GM12878 (cell line): ENCODE measurements at regions not wholly inside any gene's neighbourhood (a gene's known extent, or its start where the extent isn't known, plus 50 kb on each side); places are given as distances from the start of the nearest gene placed in this dataset.
A peak's percentile ranks its signal among the peaks of the same experiment; 100 is the strongest.

Experiments used
- ATAC-seq: fragments of 200-7000 bp; cut with Tn5 transposase; 3 replicates; pipeline ENCODE4 v1.9.1; 2020; ENCODE audit warnings: mild to moderate bottlenecking, moderate library complexity
- BruUV-seq: library from RNA; stranded (reverse); fragments of 400-500 nt; replicated peaks from 2 replicates; lab custom pipeline; 2021; lab: Mats Ljungman, UMichigan
- CTCF ChIA-PET: fragments of 300-600 bp; sonication (Branson Sonifier 250); formaldehyde crosslinking; extraction: SDS; loops from one replicate; lab custom pipeline; 2021; ENCODE audit warnings: inconsistent platforms; lab: Yijun Ruan, JAX
- POLR2A ChIA-PET: fragments of 350-600 bp; formaldehyde crosslinking; extraction: SDS; loops from one replicate; lab custom pipeline; 2021; ENCODE audit warnings: inconsistent platforms; lab: Charles Lee
- RAD21 ChIA-PET: fragments of 300-600 bp; sonication (Branson Sonifier 250); formaldehyde crosslinking; loops from one replicate; lab custom pipeline; 2023; ENCODE audit warnings: antibody characterized with exemption; ENCODE audit not compliant: unreplicated experiment; lab: Charles Lee
- SMC1A ChIA-PET: fragments of 300-600 bp; sonication (Branson Sonifier 250); formaldehyde crosslinking; loops from one replicate; lab custom pipeline; 2023; ENCODE audit not compliant: unreplicated experiment, uncharacterized antibody; lab: Charles Lee
- DNase-seq: peaks from one replicate; pipeline ENCODE4 v3.0.0-alpha.2; 2011; ENCODE audit warnings: low read depth, low spot score
- FAIRE-seq: peaks from 3 replicates; lab custom pipeline; 2011; peaks lifted over from hg19 to GRCh38; lab: Jason Lieb, UNC
- H2AFZ ChIP-seq: 2 replicates; pipeline ENCODE4 v1.6.0; 2011; ENCODE audit warnings: low read depth, low read length, control low read depth; ENCODE audit not compliant: control insufficient read depth
- H3K27ac ChIP-seq: 2 replicates; pipeline ENCODE4 v1.5.1; 2011; ENCODE audit warnings: control low read depth; ENCODE audit not compliant: control insufficient read depth, insufficient read depth
- H3K27me3 ChIP-seq, 2 experiments: replicated peaks in 1 of 2; 2 replicates each; pipeline versions ENCODE4 v1.6.0 to v1.6.1; 2011; ENCODE audit warnings: low read length in 1 of 2; ENCODE audit not compliant: control insufficient read depth in 2 of 2, insufficient read depth in 2 of 2
- H3K36me3 ChIP-seq, 2 experiments: 2 replicates each; pipeline ENCODE4 v1.5.1; 2011; ENCODE audit warnings: low read length in 1 of 2; ENCODE audit not compliant: control insufficient read depth in 2 of 2, insufficient read depth in 2 of 2
- H3K4me1 ChIP-seq: 2 replicates; pipeline ENCODE4 v1.6.1; 2011; ENCODE audit warnings: mild to moderate bottlenecking, low read length, moderate library complexity, mixed read lengths; ENCODE audit not compliant: control insufficient read depth, insufficient read depth
- H3K4me2 ChIP-seq: 2 replicates; pipeline ENCODE4 v1.6.0; 2011; ENCODE audit warnings: control low read depth; ENCODE audit not compliant: control insufficient read depth, insufficient read depth
- H3K4me3 ChIP-seq: fragments of 200-600 bp; sonication (generic); 2 replicates; pipeline ENCODE4 v1.5.1; 2016
- H3K79me2 ChIP-seq: 2 replicates; pipeline ENCODE4 v1.6.0; 2011; ENCODE audit warnings: low read length; ENCODE audit not compliant: control insufficient read depth, insufficient read depth
- H3K9ac ChIP-seq: 2 replicates; pipeline ENCODE4 v1.8.0; 2011; ENCODE audit warnings: low read length, control low read depth, mixed read lengths; ENCODE audit not compliant: control insufficient read depth, insufficient read depth
- H3K9me3 ChIP-seq: replicated peaks from 3 replicates; pipeline ENCODE4 v1.5.1; 2011; ENCODE audit warnings: mild to moderate bottlenecking, low read length; ENCODE audit not compliant: control insufficient read depth, insufficient read depth
- H4K20me1 ChIP-seq: 2 replicates; pipeline ENCODE4 v1.6.0; 2011; ENCODE audit not compliant: control insufficient read depth, insufficient read depth
- CBFB ChIP-seq: IDR thresholded peaks from 2 replicates; pipeline ENCODE4 v1.6.1; 2016; ENCODE audit warnings: antibody characterized with exemption, low read depth
- FOXM1 ChIP-seq: IDR thresholded peaks from 2 replicates; pipeline ENCODE4 v1.6.1; 2012; ENCODE audit warnings: low read depth, mild to moderate bottlenecking, inconsistent platforms, low read length, moderate library complexity
- GABPA ChIP-seq: IDR thresholded peaks from 2 replicates; pipeline ENCODE4 v1.6.1; 2014; ENCODE audit warnings: antibody characterized with exemption, low read depth, mild to moderate bottlenecking, inconsistent platforms
- KAT2A ChIP-seq: conservative IDR thresholded peaks from 2 replicates; pipeline ENCODE4 v1.6.1; 2011; ENCODE audit warnings: low read depth, low read length; ENCODE audit not compliant: control insufficient read depth
- MTA3 ChIP-seq: IDR thresholded peaks from 2 replicates; pipeline ENCODE4 v1.6.1; 2012; ENCODE audit warnings: low read length, inconsistent platforms, borderline replicate concordance
- MYB ChIP-seq: fragments of 150-350 bp; IDR thresholded peaks from 2 replicates; pipeline ENCODE4 v1.6.1; 2014; ENCODE audit warnings: mild to moderate bottlenecking, low read depth, low read length, borderline replicate concordance
- NR2C1 ChIP-seq: fragments of 450-650 bp; IDR thresholded peaks from 2 replicates; pipeline ENCODE4 v1.6.1; 2017; ENCODE audit warnings: antibody characterized with exemption, mild to moderate bottlenecking, moderate library complexity
- PML ChIP-seq: IDR thresholded peaks from 2 replicates; pipeline ENCODE4 v1.6.1; 2012; ENCODE audit warnings: low read length, inconsistent platforms
- RUNX3 ChIP-seq: IDR thresholded peaks from 2 replicates; pipeline ENCODE4 v1.6.1; 2012; ENCODE audit warnings: low read length, inconsistent platforms
- SP1 ChIP-seq: IDR thresholded peaks from one replicate; pipeline ENCODE4 v1.6.1; 2011; ENCODE audit warnings: low read depth, low read length
- SREBF2 ChIP-seq: IDR thresholded peaks from 2 replicates; pipeline ENCODE4 v1.6.1; 2012; ENCODE audit warnings: mild to moderate bottlenecking, low read length
- SRF ChIP-seq, 2 experiments: IDR thresholded peaks; 2 replicates each; pipeline ENCODE4 v1.6.1; 2011; ENCODE audit warnings: low read depth in 2 of 2, low read length in 2 of 2, mild to moderate bottlenecking in 1 of 2, moderate library complexity in 1 of 2
- USF2 ChIP-seq: IDR thresholded peaks from 2 replicates; pipeline ENCODE4 v1.6.1; 2011; ENCODE audit warnings: low read depth, low read length, improper control_type of control experiment, borderline replicate concordance
- ZBTB4 ChIP-seq: fragments of 450-650 bp; formaldehyde crosslinking; IDR thresholded peaks from 2 replicates; pipeline ENCODE4 v1.4.0; 2022; ENCODE audit warnings: mild to moderate bottlenecking, moderate library complexity
- ZNF592 ChIP-seq: fragments of 450-650 bp; IDR thresholded peaks from 2 replicates; pipeline ENCODE4 v1.6.1; 2017; ENCODE audit warnings: mild to moderate bottlenecking, moderate library complexity
- WGBS: methylation state at CpG from one replicate; pipeline ENCODE4 v1.1.6; 2016; ENCODE audit warnings: low lambda C conversion rate; ENCODE audit not compliant: insufficient replicate concordance, insufficient coverage; ENCODE audit errors: missing lambda C conversion rate; 5-methylcytosine and 5-hydroxymethylcytosine counted together
- in situ Hi-C: fragments of 300-500 bp; cut with MboI; formaldehyde crosslinking; loops from 9 replicates; pipeline ENCODE4 v1.14.3; 2018; ENCODE audit warnings: mixed read lengths
- intact Hi-C: fragments of 100-400 bp; cut with micrococcal nuclease; formaldehyde crosslinking; loops from one replicate; pipeline ENCODE4 v1.14.2; 2022; ENCODE audit not compliant: unreplicated experiment

DNA sequence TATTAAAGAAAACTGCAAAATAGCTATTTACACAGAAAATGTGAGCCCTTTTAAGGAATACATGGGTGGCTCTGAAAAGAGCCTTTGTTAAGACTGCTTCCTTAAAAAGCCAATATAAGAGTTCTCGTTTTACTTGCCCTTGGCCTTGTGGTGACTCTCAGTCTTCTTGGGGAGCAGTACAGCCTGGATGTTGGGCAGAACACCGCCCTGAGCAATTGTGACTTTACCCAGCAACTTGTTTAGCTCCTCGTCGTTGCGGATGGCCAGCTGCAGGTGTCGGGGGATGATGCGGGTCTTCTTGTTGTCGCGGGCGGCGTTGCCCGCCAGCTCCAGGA is 111.5 kb downstream of the HFE start:
- in situ Hi-C loops: loop anchor here (5.0 to 10.0 kb wide), 4 partner anchors 76 to 1694 kb away; a partner anchor contains a TSS
- peaks cover 36% of the 10 kb centered on the region for H3K79me2 ChIP-seq
- peaks cover 7% of the 10 kb centered on the region for H3K4me1 ChIP-seq
- peak overlapping the region; percentile 56; the same call in 1 of the 2 replicates for H3K4me2 ChIP-seq
- no peaks in the 10 kb centered on the region for H3K36me3 ChIP-seq
- peak; percentile 9 for ATAC-seq
- ChIA-PET RAD21 (interaction anchor here (0.9 to 4.2 kb wide), 12 partner anchors 10 to 371 kb away, joined by 3 to 36 read pairs (median 7); a partner anchor contains a TSS), CTCF (interaction anchor here (1.2 to 6.4 kb wide), 10 partner anchors 10 to 75 kb away, joined by 3 to 35 read pairs (median 8); a partner anchor contains a TSS), POLR2A (interaction anchor here (1.0 to 8.5 kb wide), 15 partner anchors 12 to 1694 kb away, joined by 3 to 109 read pairs (median 11); a partner anchor contains a TSS), SMC1A (interaction anchor here (0.6 to 4.3 kb wide), 19 partner anchors 10 to 242 kb away, joined by 3 to 19 read pairs (median 6); partner anchors contain the start of gene BTN3A3)
- intact Hi-C loops: loop anchor here (1.0 to 5.0 kb wide), 9 partner anchors 18 to 1694 kb away; a partner anchor contains a TSS
- no peak for DNase-seq
- peak overlapping the region; percentile 96 for H3K9ac ChIP-seq
- H3K27ac ChIP-seq: peak overlapping the region; percentile 80
- 0% methylated on average over 12 of the region's 12 CpGs for WGBS
- no peak overlapping the region for H2AFZ ChIP-seq
- FAIRE-seq: no peak
- no peaks in the 10 kb centered on the region for H3K9me3 ChIP-seq
- no peaks in the 10 kb centered on the region for H3K27me3 ChIP-seq
- H4K20me1 ChIP-seq: no peaks in the 10 kb centered on the region; the same call in 1 of the 2 replicates
- H3K4me3 ChIP-seq: peak overlapping the region; percentile 73
- BruUV-seq: TSS peak; percentile 93
- 0 out of 2 replicates have a peak, but pooled peaks have one; percentile 1 for TF ChIP-seq PML
- TF ChIP-seq SRF (IDR thresholded peaks at IDR 0.05; ENCODE audit: low read depth in 2 of 2, low read length in 2 of 2): no peak
- 0 out of 2 replicates have a peak, but pooled peaks have one; percentile 10 for TF ChIP-seq FOXM1
- no peak for TF ChIP-seq ZNF592
- TF ChIP-seq MTA3: no peak; the same call in 1 of the 2 replicates
- TF ChIP-seq ZBTB4: no peak
- no peak for TF ChIP-seq SREBF2
- no peak for TF ChIP-seq NR2C1
- TF ChIP-seq SP1: no peak
- TF ChIP-seq MYB: no peak
- no peak for TF ChIP-seq USF2
- TF ChIP-seq RUNX3: peak; percentile 37
- TF ChIP-seq GABPA: 0 out of 2 replicates have a peak, but pooled peaks have one; percentile 4
- no peak for TF ChIP-seq CBFB
- 0 out of 2 replicates have a peak, but pooled peaks have one; percentile 32 for TF ChIP-seq KAT2A
